ENCODE measurements at regions not wholly inside any gene's neighbourhood (a gene's known extent, or its start where the extent isn't known, plus 50 kb on each side); places are given as distances from the start of the nearest gene placed in this dataset.

DNA sequence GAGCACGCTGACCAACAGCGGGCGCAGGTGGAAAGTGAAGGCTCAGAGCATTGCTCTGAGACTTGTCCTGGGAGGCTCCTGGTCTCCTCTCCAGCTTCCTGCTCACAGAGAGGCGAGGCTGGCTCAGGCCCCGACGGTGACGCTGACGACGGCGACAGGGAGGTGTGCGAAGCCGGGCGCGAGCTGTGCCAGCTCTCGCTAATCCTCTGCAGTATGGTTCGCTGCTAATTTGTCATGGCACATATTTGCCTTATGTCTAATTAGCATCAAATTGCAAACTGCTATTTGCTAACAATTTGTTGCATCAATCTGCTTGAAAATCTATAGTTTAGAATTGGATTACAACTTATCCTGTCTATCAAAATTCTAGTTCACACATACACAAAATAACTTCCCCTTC is 469.8 kb upstream of the ZNF507 start:
- no peak overlapping the region for H3K4me3 ChIP-seq (ENCODE audit: control insufficient read depth in 2 of 3, extremely low read depth in 1 of 3, insufficient read depth in 2 of 3, low read depth in 1 of 3, low read length in 3 of 3)
- no peak overlapping the region for H3K4me2 ChIP-seq (ENCODE audit: control insufficient read depth, extremely low read depth, insufficient read depth, low read depth, low read length)
- no peaks in the 10 kb centered on the region for H3K36me3 ChIP-seq (ENCODE audit: control insufficient read depth in 2 of 2, extremely low read depth in 1 of 2, insufficient read depth in 2 of 2, low read length in 2 of 2)
- no peaks in the 10 kb centered on the region for H4K20me1 ChIP-seq (ENCODE audit: control insufficient read depth, extremely low read depth, insufficient read depth, low read length)
- DNase-seq (ENCODE audit: low read depth, low spot score) (no peak), FAIRE-seq (no peak)
- no peaks in the 10 kb centered on the region for H3K27me3 ChIP-seq (ENCODE audit: control insufficient read depth, extremely low read depth, insufficient read depth, low read length)
- no peak overlapping the region for H2AFZ ChIP-seq (ENCODE audit: control insufficient read depth, low read length)
- H3K9ac ChIP-seq (ENCODE audit: control insufficient read depth, extremely low read depth, insufficient read depth, low read length): no peak overlapping the region
- H3K79me2 ChIP-seq (ENCODE audit: control insufficient read depth, insufficient read depth, low read length): no peaks in the 10 kb centered on the region
- dilution Hi-C loops (cut with MboI; ENCODE audit: extremely low pct_ligation_motif_present, low sequenced_read_pairs): no loop called here
- TF ChIP-seq EZH2 (IDR thresholded peaks at IDR 0.05; ENCODE audit: low read length): no peak
- TF ChIP-seq, protein P1, sequence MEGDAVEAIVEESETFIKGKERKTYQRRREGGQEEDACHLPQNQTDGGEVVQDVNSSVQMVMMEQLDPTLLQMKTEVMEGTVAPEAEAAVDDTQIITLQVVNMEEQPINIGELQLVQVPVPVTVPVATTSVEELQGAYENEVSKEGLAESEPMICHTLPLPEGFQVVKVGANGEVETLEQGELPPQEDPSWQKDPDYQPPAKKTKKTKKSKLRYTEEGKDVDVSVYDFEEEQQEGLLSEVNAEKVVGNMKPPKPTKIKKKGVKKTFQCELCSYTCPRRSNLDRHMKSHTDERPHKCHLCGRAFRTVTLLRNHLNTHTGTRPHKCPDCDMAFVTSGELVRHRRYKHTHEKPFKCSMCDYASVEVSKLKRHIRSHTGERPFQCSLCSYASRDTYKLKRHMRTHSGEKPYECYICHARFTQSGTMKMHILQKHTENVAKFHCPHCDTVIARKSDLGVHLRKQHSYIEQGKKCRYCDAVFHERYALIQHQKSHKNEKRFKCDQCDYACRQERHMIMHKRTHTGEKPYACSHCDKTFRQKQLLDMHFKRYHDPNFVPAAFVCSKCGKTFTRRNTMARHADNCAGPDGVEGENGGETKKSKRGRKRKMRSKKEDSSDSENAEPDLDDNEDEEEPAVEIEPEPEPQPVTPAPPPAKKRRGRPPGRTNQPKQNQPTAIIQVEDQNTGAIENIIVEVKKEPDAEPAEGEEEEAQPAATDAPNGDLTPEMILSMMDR (optimal IDR thresholded peaks at IDR 0.05 in 1 of 3, IDR thresholded peaks at IDR 0.05 in 1 of 3, conservative IDR thresholded peaks at IDR 0.05 in 1 of 3; ENCODE audit: extremely low read depth in 1 of 3, insufficient read depth in 2 of 3, low read length in 3 of 3): no peak
- no peaks in the 10 kb centered on the region for H3K4me1 ChIP-seq (ENCODE audit: control insufficient read depth, extremely low read depth, insufficient read depth, low read length)
- no peak overlapping the region for H3K27ac ChIP-seq (ENCODE audit: control insufficient read depth, insufficient read depth, low read length)
- peaks cover 12% of the 10 kb centered on the region for H3K9me3 ChIP-seq (ENCODE audit: control insufficient read depth, low read depth, low read length)
- H3K9me1 ChIP-seq (ENCODE audit: control insufficient read depth, extremely low read depth, insufficient read depth, low read length): no peaks in the 10 kb centered on the region

DNA sequence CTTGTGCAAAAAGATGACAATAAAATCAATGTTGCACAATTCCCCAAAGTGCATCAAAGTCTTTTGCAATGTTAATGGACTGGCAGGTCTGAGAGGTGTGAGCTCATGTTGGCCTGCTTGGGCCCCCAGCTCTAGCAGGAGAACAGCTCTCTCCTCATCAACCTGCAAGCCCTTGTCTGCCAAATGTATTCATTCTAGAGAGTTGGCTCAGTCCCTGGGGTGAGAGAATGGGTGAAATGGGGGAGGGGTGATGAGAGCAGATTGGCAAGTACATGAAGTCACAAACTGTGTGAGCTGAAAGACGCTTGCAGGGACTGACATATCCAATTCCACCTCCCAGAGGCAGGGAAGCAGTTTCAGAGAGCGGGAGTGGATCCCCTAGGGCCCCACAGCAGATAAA is 465.1 kb upstream of the ZNF507 start:
- no peaks in the 10 kb centered on the region for H3K4me1 ChIP-seq (ENCODE audit: control insufficient read depth, extremely low read depth, insufficient read depth, low read length)
- no peak overlapping the region for H3K4me3 ChIP-seq (ENCODE audit: control insufficient read depth in 2 of 3, extremely low read depth in 1 of 3, insufficient read depth in 2 of 3, low read depth in 1 of 3, low read length in 3 of 3)
- no peaks in the 10 kb centered on the region for H3K36me3 ChIP-seq (ENCODE audit: control insufficient read depth in 2 of 2, extremely low read depth in 1 of 2, insufficient read depth in 2 of 2, low read length in 2 of 2)
- no peak overlapping the region for H3K27ac ChIP-seq (ENCODE audit: control insufficient read depth, insufficient read depth, low read length)
- no peaks in the 10 kb centered on the region for H3K9me1 ChIP-seq (ENCODE audit: control insufficient read depth, extremely low read depth, insufficient read depth, low read length)
- no peak overlapping the region for H3K4me2 ChIP-seq (ENCODE audit: control insufficient read depth, extremely low read depth, insufficient read depth, low read depth, low read length)
- DNase-seq (ENCODE audit: low read depth, low spot score) (no peak), FAIRE-seq (no peak)
- H2AFZ ChIP-seq (ENCODE audit: control insufficient read depth, low read length): no peak overlapping the region
- no peak for TF ChIP-seq EZH2 (IDR thresholded peaks at IDR 0.05; ENCODE audit: low read length)
- TF ChIP-seq, protein P1 (optimal IDR thresholded peaks at IDR 0.05 in 1 of 3, IDR thresholded peaks at IDR 0.05 in 1 of 3, conservative IDR thresholded peaks at IDR 0.05 in 1 of 3; ENCODE audit: extremely low read depth in 1 of 3, insufficient read depth in 2 of 3, low read length in 3 of 3): no peak
- no peaks in the 10 kb centered on the region for H3K79me2 ChIP-seq (ENCODE audit: control insufficient read depth, insufficient read depth, low read length)
- dilution Hi-C loops (cut with MboI; ENCODE audit: extremely low pct_ligation_motif_present, low sequenced_read_pairs): no loop called here
- H4K20me1 ChIP-seq (ENCODE audit: control insufficient read depth, extremely low read depth, insufficient read depth, low read length): no peaks in the 10 kb centered on the region
- no peak overlapping the region for H3K9ac ChIP-seq (ENCODE audit: control insufficient read depth, extremely low read depth, insufficient read depth, low read length)
- H3K27me3 ChIP-seq (ENCODE audit: control insufficient read depth, extremely low read depth, insufficient read depth, low read length): no peaks in the 10 kb centered on the region
- peaks cover 5% of the 10 kb centered on the region for H3K9me3 ChIP-seq (ENCODE audit: control insufficient read depth, low read depth, low read length)

Measured in keratinocyte (primary cell).